ENCODE measurements at regions not wholly inside any gene's neighbourhood (a gene's known extent, or its start where the extent isn't known, plus 50 kb on each side); places are given as distances from the start of the nearest gene placed in this dataset.

DNA sequence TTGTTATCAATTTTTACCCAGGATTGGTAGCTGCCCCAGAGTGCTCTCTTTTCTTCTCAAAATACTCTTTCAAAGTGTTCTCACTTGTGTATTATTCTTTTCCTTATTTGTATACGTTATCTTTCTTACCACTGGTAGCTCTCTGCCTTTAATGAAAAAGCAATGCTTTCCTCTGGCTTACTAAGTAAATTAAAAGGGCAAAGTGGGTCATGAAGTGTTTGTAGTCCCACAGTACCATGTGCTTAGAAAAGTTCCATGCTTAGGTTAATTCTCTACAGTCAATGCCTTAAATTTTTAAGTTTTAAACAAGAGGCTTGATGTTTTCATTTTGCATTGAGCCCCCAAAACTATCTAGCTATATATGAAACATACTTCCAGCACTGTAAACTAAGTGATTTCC, 300.2 kb downstream of the ASXL3 start:
- DNase-seq (no peak), ATAC-seq (no peak)
- intact Hi-C loops (cut with micrococcal nuclease) = no loop called here

- ATAC-seq = no peak
- intact Hi-C loops (cut with micrococcal nuclease) = no loop called here
- DNase-seq = no peak
These were observed 297.1 kb downstream of the ASXL3 start for GRCh38 chr18:33875029-33875565.

- DNase-seq = no peak
- intact Hi-C loops (cut with micrococcal nuclease) = no loop called here
- ATAC-seq = no peak
These were observed 295.1 kb downstream of the ASXL3 start for GRCh38 chr18:33873112-33873511.

DNA sequence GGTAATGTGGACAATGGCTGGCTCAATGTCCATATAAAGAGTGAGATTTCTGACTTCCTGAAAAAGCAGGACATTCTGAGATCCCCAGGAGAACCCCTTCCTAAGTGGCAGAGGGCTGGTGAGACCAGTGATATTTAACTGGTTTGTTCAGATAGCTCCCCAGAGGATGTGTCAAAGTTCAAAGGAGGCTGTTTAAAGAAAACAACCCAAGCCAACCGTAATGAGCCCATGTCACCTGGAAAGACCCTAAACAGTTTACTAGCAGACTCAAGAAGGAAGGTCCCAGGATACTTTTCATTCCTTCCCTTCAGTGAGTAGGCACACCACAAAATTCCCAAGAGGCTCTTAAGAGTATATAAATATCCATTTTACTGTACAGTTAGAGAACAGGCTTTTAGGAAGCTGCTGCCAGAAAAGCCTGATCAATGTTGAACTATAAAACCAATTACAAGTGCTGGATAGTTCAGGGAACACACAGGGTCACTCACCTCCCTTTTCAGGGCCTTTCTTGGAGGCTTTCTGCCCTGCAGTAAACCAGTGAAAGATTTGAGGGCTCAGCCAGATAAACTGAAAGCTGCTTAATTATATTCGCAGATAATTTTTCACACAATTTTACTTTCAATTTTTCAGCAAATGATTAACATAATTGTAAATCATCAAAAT, 293.5 kb downstream of the ASXL3 start:
- ATAC-seq (no peak), DNase-seq (no peak)
- intact Hi-C loops (cut with micrococcal nuclease) = no loop called here

DNA sequence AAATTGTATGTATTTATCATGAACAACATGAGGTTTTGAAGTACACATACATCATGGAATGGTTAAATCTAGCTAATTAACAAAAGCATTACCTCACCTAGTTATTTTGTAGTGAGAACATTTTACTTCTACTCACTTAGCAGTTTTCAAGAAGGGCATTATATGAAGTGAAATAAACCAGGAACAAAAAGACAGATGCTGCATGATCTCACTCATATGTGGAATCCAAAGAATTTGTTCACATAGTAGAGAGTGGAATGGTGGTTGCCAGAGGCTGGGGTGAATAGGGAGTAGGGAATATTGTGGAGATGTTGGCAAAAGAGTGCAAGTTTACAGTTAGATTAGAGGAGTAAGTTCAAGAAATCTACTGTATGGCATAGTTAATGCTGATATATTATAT, 292.0 kb downstream of the ASXL3 start:
- no peak for DNase-seq
- intact Hi-C loops (cut with micrococcal nuclease) = no loop called here

GRCh38 chr18:33866386-33866785, 288.4 kb downstream of the ASXL3 start:
- DNase-seq (no peak), ATAC-seq (no peak)
- intact Hi-C loops (cut with micrococcal nuclease) = no loop called here

More for the DNA sequence above, 292.0 kb downstream of the ASXL3 start:
- ATAC-seq = no peak

DNA sequence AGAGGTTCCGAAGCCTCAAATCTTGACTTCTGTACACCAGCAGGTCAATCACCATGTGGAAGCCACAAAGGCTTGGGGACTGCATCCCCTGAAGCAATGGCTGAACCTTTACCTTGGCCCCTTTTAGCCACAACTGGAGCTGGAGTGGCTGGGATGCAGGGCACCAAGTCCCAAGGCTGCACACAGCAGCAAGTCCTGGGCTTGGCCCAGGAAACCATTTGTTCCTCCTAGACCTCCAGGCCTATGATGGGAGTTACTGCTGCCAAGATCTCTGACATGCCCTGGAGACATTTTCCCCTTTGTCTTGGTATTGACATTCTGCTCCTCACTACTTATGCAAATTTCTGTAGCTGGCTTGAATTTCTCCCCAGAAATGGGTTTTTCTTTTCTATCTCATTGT, 285.9 kb downstream of the ASXL3 start:
- no peak for DNase-seq
- intact Hi-C loops (cut with micrococcal nuclease) = no loop called here
- no peak for ATAC-seq

DNA sequence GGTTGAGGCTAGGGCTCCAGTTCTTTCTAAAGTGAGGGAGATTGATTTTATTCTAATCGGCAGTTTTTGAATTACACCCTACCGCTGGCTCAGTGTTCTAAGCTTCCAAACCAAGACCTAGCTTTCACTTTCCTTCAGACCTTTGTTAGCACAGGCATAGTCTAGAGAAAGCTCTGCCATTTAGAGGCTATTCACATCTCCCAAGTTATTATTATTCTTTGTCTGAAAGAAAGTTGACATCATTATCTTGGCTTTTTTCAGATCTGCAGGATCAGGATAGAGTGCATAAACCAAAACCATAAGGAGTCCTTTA, 276.8 kb downstream of the ASXL3 start:
- intact Hi-C loops (cut with micrococcal nuclease) = no loop called here
- DNase-seq = no peak
- ATAC-seq = no peak

- no peak for DNase-seq
- ATAC-seq = no peak
- intact Hi-C loops (cut with micrococcal nuclease) = no loop called here
These were observed 276.2 kb downstream of the ASXL3 start for GRCh38 chr18:33854086-33854826.

GRCh38 chr18:33853187-33853586, 275.2 kb downstream of the ASXL3 start:
- intact Hi-C loops (cut with micrococcal nuclease) = no loop called here
- ATAC-seq (no peak), DNase-seq (no peak)

GRCh38 chr18:33851546-33852078, 273.6 kb downstream of the ASXL3 start:
- intact Hi-C loops (cut with micrococcal nuclease) = no loop called here
- ATAC-seq (no peak), DNase-seq (no peak)

GRCh38 chr18:33849731-33850130, 271.7 kb downstream of the ASXL3 start:
- intact Hi-C loops (cut with micrococcal nuclease) = no loop called here
- ATAC-seq (no peak), DNase-seq (no peak)

GRCh38 chr18:33844232-33844631, 266.2 kb downstream of the ASXL3 start:
- intact Hi-C loops (cut with micrococcal nuclease) = no loop called here
- DNase-seq = no peak
- ATAC-seq = no peak

- no peak for ATAC-seq
- DNase-seq = no peak
- intact Hi-C loops (cut with micrococcal nuclease) = no loop called here
These were observed 263.4 kb downstream of the ASXL3 start for GRCh38 chr18:33841221-33841967.

GRCh38 chr18:33840212-33840593, 262.2 kb downstream of the ASXL3 start:
- DNase-seq (no peak), ATAC-seq (no peak)
- intact Hi-C loops (cut with micrococcal nuclease) = no loop called here

DNA sequence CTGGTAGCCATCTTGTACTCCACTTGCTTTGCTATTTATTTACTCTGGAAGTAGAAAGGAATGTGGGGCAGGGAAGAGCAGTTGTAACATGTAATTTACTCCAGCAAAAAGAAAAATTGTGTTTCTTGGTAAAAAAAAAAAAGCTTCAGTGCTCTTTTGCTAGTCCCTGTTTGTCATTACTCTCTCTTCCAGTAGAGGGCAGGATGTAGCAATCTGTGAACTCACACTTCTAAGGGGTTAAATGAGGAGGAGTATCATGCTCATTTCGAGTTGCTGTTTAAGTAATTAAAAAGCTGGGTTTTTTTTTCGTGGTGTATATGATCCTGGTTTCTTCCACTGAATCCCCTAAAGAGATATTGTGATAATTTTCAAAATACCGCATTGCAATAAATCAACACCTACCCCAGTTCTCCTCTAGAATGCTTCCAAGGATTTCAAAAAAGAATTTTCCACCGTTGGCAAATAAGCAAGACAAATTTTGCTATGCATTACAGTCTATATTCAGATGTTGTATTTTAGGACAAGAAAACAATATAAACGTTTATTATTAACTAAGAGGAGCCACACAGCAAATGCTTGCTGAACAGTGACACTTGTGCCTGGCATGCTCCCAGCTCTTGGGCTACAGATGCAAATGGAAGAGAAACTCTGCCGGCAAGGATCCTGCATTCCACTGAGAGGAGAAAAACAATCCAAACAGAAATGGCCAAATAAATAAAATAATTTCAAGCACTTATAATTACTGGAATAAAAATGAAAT, 261.6 kb downstream of the ASXL3 start:
- DNase-seq = no peak
- ATAC-seq = no peak
- intact Hi-C loops (cut with micrococcal nuclease) = no loop called here

GRCh38 chr18:33838054-33838453, 260.0 kb downstream of the ASXL3 start:
- intact Hi-C loops (cut with micrococcal nuclease) = no loop called here
- ATAC-seq (no peak), DNase-seq (no peak)

DNA sequence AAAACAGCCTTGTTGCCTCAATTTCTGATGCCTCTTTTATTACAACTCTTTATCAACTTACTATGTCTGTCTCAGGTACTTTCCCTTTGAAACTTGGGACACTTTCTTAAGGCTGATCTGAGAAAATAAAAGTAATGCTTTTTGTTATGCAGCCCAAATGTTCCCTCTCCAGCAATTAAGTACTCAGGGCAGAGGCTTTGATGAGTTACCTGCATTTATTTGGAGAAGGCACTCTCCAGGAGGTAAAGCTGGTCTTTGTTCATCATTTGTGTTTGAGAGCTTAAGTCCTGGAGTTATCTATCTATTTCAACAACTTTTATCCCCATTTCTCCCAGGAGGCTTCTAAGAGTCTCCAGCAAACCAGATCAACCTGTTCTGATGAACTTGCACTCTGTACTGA, 259.2 kb downstream of the ASXL3 start:
- ATAC-seq = no peak
- DNase-seq = no peak
- intact Hi-C loops (cut with micrococcal nuclease) = no loop called here

- ATAC-seq (no peak), DNase-seq (no peak)
- intact Hi-C loops (cut with micrococcal nuclease) = no loop called here
These were observed 258.5 kb downstream of the ASXL3 start for GRCh38 chr18:33836564-33836963.
